Colonic mucosa (tissue), 4 donors: ENCODE measurements at regions not wholly inside any gene's neighbourhood (a gene's known extent, or its start where the extent isn't known, plus 50 kb on each side); places are given as distances from the start of the nearest gene placed in this dataset.

Experiments
- DNase-seq: peaks from one replicate; pipeline ENCODE4 v3.0.0-alpha.2; 2020
- H3K27ac ChIP-seq: fragments of 200-600 bp; one replicate; pipeline ENCODE4 v1.8.0; 2021
- H3K27me3 ChIP-seq: fragments of 200-600 bp; one replicate; pipeline ENCODE4 v1.8.0; 2021
- H3K36me3 ChIP-seq: fragments of 200-600 bp; one replicate; pipeline ENCODE4 v1.8.0; 2021
- H3K4me1 ChIP-seq: fragments of 200-600 bp; one replicate; pipeline ENCODE4 v1.8.0; 2021; ENCODE audit warnings: mild to moderate bottlenecking
- H3K4me3 ChIP-seq: fragments of 200-600 bp; one replicate; pipeline ENCODE4 v1.8.0; 2021
- H3K9ac ChIP-seq, 2 donors: one replicate each; pipeline ENCODE4 v1.7.0; 2013; ENCODE audit warnings: control low read depth in 2 of 2, low read depth in 2 of 2, low read length in 2 of 2
- H3K9me3 ChIP-seq: fragments of 200-600 bp; one replicate; pipeline ENCODE4 v1.8.0; 2021
- CTCF ChIP-seq: fragments of 200-600 bp; IDR thresholded peaks from one replicate; pipeline ENCODE4 v1.8.0; 2022; ENCODE audit warnings: antibody characterized with exemption, mild to moderate bottlenecking
- intact Hi-C: fragments of 100-400 bp; cut with DNase I; formaldehyde crosslinking; loops from one replicate; pipeline ENCODE4 v1.14.1; 2022
- donor health status: healthy.
- donor health status: DM: no; HTN: no; CAD: no.
- donor health status: DM: no; HTN: no; CAD: no.

DNA sequence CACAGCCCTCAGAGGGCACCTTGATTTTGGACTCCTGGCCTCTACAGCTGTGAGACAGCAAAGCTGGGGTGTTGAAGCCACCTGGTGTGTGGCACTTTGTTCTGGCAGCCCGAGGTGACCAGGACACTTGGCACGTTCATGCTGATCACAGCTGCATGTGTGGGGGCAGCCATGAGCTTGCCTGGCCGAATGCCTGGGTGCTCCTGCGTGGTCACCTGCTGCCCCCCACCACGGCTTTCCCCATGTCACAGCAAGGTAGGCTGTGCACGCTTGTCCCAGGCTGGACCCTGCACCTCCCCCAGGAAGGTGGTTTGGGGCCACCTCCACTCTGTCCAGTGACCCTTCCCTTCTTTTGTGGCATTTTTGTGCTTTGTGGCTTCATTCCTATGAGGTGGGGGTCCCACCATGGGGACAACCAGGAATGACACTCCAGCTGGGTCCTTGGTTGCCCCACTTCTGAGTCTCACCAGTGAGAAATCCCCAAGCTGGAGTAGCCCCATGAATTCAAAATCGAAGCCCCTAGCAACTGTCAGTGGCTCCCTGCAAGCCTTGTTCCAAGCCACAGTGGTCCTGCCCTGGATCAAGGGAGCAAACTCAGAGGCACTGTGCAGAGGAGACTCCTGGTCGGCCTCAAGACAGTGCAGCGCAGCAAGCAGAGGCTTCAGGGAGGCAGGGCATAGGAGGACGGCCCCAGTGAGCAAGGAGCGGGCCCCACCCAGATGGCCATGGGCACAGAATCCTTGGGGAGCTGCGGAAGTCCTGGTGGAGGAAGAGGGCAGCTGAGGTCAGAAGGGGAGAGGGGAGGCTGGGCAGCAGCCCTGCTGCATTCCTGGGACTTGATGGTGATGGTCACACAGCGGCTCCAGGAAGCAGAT lies 121.4 kb upstream of the HS6ST1 start:
- intact Hi-C loops = no loop called here
- TF ChIP-seq CTCF = no peak
- Histone ChIP-seq H3K27ac (no peak overlapping the region), H3K9ac (no peak overlapping the region), H3K4me3 (no peak overlapping the region), H3K9me3 (no peaks in the 10 kb centered on the region), H3K4me1 (peaks cover 4% of the 10 kb centered on the region), H3K36me3 (no peaks in the 10 kb centered on the region), H3K27me3 (no peaks in the 10 kb centered on the region)
- peak; percentile 11 for DNase-seq

- Histone ChIP-seq H3K4me1 (peaks cover 4% of the 10 kb centered on the region), H3K4me3 (no peak overlapping the region), H3K27ac (no peak overlapping the region), H3K9me3 (no peaks in the 10 kb centered on the region), H3K27me3 (no peaks in the 10 kb centered on the region), H3K9ac (no peak overlapping the region), H3K36me3 (no peaks in the 10 kb centered on the region)
- DNase-seq = peak; percentile 18
- no peak for TF ChIP-seq CTCF
- intact Hi-C loops = no loop called here
These were observed 122.1 kb upstream of the HS6ST1 start for GRCh38 chr2:128440666-128441340.

DNA sequence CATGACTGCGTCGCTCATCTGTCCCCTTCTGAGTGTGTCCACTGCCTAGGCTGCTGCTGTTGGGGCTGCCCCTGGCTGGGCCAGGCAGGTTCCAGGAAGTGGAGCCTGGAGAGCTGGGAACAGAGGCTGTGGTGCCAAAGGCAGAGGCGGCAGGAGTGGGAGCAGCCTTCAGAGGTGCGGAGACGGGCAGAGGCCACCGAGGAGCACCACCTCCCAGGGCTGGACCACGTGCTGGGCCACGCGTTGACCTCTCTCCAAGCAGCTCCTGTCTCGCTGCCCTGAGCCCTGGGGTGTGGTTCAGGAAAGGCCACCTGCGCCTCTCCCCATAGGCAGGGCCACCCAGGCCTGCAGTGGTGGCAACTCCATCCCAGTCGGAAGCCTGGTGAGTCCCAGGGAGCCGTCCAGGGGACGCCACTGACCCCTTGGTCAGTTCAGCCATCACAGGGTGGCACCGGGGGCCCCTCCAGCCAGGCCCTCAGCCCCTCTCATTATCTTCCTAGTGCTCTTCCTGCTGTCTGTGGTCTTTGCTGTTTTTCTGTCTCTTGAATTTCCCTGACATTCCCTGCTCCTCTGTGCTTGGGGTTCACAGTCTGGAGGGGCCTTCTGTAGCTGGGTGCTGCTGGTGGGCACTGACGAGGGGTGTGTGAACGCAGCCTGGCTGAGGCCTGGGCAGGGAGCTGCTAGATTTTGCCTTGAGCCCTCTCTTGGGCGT lies 122.8 kb upstream of the HS6ST1 start:
- no peak for TF ChIP-seq CTCF

DNA sequence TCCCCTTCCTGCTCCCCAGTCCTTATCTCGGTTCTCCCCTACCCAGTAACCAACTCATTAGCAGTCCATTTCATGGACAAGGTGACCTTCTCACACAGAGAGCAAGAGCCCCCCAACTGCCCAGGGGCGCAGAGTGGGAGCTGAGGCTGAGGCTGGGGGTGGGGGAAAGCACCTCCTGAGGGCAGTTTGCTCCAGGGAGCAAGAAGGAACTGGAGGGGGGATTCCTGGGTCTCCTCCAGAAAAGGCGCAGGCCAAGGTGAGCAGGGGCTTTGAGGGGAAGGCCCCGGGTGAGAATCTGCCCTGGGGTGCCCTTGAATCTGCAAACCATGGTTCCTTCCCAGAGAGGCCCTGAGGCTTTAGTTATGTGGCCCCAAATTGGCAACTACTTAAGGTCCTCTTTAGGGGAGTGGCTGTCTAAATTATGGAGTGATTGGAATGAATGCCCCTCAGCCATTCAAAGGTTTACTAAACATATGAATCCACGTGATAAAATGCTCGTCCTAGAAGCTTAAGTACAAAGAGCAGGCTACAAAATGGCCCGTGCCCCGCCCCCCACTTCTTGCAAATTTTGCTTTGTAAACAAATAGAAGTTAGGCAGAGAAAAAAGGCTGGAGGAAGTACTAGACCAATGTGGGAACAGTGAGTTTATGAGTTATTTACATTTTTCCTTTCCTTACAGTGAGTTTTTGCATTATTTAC lies 123.5 kb upstream of the HS6ST1 start:
- Histone ChIP-seq H3K9me3 (no peaks in the 10 kb centered on the region), H3K9ac (peak overlapping the region in 1 of 2 donors; percentile 12), H3K27ac (no peak overlapping the region), H3K27me3 (no peaks in the 10 kb centered on the region), H3K4me3 (no peak overlapping the region), H3K4me1 (peaks cover 4% of the 10 kb centered on the region), H3K36me3 (no peaks in the 10 kb centered on the region)
- intact Hi-C loops = no loop called here
- TF ChIP-seq CTCF = no peak
- peak; percentile 70 for DNase-seq

More for the DNA sequence above, 122.8 kb upstream of the HS6ST1 start:
- H3K27me3 ChIP-seq = no peaks in the 10 kb centered on the region
- no peak overlapping the region for H3K4me3 ChIP-seq
- no peaks in the 10 kb centered on the region for H3K9me3 ChIP-seq
- no peak overlapping the region for H3K9ac ChIP-seq
- intact Hi-C loops = no loop called here
- H3K4me1 ChIP-seq = peaks cover 4% of the 10 kb centered on the region
- no peaks in the 10 kb centered on the region for H3K36me3 ChIP-seq
- H3K27ac ChIP-seq = no peak overlapping the region
- DNase-seq = peak; percentile 15

DNA sequence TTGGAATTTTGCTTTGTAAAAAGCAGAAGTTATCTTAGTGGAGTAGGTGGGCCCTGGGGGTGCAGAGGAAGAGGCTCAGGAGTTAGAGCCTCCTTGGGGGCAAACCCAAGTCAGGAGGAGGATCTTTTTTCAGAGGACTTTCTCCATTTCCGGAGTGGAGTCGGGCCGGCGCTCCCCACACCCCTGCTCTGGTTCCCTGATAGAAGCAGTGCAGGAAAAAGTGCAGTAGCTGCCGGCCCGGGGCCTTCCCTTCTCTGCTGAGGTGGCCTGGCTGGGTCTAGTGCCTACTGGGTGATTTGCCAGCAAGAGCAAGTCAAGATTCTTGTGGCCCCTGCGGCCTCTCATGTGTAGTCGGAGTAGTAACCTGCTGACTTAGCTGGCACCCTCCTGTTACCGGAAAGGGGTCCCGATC lies 124.2 kb upstream of the HS6ST1 start:
- no peak overlapping the region for H3K4me3 ChIP-seq
- no peaks in the 10 kb centered on the region for H3K27me3 ChIP-seq
- H3K36me3 ChIP-seq = no peaks in the 10 kb centered on the region
- intact Hi-C loops = no loop called here
- no peak overlapping the region for H3K9ac ChIP-seq
- H3K9me3 ChIP-seq = no peaks in the 10 kb centered on the region
- peaks cover 4% of the 10 kb centered on the region for H3K4me1 ChIP-seq
- peak; percentile 21 for DNase-seq
- no peak overlapping the region for H3K27ac ChIP-seq
- TF ChIP-seq CTCF = no peak
